GM21529 (cell line): ENCODE measurements at regions not wholly inside any gene's neighbourhood (a gene's known extent, or its start where the extent isn't known, plus 50 kb on each side); places are given as distances from the start of the nearest gene placed in this dataset.
"Not testable (repeated sequence)": the region's sequence is repeated elsewhere in the genome, so short reads cannot be mapped to it uniquely, and the experiment has no call there.

ENCODE experiments used
- ATAC-seq: cut with Tn5 transposase; IDR thresholded peaks from one replicate; pipeline ENCODE4 v1.9.1; 2021; ENCODE audit not compliant: unreplicated experiment

DNA sequence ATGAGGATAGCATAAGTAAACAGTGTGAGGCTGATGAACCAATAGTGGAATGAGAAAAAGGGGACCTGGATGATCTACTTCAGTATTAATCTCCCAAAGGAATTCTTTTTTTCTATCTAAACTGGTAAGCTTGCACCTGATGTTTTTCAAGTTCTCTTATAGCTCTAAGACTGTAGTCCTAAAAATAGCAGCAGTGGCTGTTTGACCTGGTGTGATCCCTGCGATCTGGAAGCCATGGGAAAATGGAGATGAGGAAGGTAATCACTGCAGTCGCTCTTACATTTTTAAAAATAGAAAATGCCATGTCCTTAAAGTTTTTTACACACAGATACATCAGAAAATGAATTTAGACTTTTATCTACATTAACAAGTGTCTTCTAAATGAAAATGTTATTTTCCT is 926.4 kb upstream of the SLC35B3 start:
- no peak for ATAC-seq

DNA sequence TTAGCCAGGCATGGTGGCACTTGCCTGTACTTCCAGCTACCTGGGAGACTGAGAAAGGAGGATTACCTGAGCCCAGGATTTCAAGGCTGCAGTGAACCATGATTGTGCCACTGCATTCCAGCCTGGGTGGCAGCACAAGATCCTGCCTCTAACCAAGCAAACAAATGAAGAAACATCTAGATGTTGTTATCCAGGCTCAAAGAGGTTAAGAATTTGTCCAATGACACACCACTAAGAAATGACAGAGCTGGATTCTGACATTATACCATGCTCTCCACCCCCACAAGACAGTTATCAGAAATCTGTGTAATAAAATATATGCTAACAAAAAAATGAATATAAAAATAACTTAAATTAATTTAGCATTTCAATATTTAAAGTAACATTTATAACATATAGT is 925.5 kb upstream of the SLC35B3 start:
- ATAC-seq = no peak

DNA sequence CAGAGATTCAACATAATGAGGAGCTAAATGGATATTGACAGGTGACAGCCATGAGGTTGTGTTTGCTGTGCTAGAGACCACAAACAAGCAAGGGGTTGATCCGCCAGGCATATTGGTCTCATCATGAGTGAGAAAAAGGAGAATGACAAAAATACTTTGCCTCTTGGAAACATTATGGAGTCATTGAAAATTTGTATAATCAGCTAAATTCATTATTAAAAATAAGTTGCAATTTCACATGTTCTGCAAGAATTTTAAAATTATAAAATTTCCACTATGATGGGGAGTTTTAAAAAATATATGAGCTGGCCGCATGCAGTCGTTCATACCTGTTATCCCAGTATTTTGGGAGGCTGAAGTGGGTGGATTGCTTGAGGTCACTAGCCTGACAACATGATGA is 912.3 kb upstream of the SLC35B3 start:
- ATAC-seq = no peak

DNA sequence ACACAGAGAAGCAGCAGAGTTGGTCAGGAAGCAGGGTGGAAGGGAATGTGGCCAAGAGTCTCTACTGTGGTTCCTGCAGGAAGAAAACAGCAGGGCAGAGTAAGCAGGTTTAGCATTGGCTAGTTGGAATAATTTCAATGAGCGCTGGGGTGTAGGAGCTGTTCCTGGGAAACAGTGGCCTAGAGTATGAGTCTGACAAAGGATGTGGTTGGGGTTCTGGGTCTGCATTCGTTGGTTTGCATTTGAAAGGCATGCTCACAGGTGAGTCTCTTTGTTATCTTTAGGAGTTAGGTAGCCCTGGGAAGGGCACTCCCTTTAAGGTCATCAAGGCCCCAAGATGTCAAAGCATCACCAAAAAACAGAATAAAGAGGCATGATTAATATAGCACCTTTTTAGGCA is 911.6 kb upstream of the SLC35B3 start:
- ATAC-seq = no peak

DNA sequence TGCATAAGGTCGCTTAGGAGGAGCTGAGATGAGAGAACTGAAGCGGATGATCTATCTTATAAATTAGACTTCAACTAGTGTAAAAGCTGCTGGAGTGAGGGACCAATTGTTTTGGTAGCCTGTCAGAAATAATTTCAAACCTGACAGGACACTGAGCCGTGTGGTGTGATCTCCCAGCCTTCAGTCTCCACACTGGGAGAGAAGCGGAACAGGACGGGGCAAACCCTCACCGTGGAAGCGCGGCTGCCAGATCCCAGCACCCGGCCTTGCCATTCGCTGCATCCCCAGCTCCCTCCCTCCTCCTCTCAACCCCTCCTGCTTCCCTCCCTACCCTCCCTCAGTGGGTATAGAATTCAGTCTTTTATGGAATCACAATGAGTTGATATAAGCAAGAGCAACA is 900.1 kb upstream of the SLC35B3 start:
- no peak for ATAC-seq

- ATAC-seq = no peak
Observed at GRCh38 chr6:9334979-9335378, 899.6 kb upstream of the SLC35B3 start.

- ATAC-seq = no peak
Observed at GRCh38 chr6:9332241-9332780, 897.0 kb upstream of the SLC35B3 start.

DNA sequence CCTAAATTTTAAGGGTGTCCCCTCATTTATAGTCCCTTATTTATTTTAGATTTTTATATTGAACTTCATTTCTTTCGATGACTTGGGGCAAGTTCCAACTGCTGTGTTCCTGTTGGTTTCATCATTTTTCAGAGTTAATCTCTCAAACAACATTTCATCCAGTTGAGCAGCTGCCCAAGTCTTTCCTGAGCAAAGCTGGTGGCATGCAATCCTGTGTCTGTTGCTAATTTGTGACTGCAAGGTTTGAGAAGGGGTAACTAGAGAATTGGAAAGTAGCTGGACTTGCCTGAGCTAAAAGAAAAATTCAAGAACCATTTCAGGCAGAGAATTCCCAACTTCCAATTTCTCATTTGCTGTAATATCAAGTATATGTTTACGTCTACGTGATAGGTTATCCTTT is 881.5 kb upstream of the SLC35B3 start:
- no peak for ATAC-seq

- ATAC-seq = no peak
Observed at GRCh38 chr6:9315966-9316650, 880.8 kb upstream of the SLC35B3 start.

GRCh38 chr6:9308284-9308683 is 872.9 kb upstream of the SLC35B3 start:
- ATAC-seq = no peak

GRCh38 chr6:9307786-9308185 is 872.4 kb upstream of the SLC35B3 start:
- ATAC-seq = no peak

DNA sequence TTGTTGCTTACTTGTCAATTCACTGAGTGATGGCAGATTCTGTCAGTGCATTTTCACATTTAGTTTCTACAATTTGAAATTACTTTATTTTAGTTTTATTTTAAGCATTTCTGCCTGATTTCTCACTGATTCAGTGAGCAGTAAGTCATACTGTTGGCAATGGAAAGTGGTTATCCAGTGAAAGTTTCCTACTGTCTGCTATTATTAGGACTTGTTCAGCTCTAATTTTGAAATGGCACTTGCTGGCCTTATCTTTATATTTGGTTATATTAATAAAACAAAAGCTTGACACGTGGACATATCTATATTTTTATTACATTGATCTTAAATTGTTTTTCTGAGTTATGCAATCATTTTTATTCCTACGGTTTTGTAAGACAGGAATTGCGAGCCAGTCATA is 871.8 kb upstream of the SLC35B3 start:
- ATAC-seq = no peak

GRCh38 chr6:9295644-9296043 is 860.3 kb upstream of the SLC35B3 start:
- ATAC-seq = no peak

- ATAC-seq = no peak
Observed at GRCh38 chr6:9292975-9293374, 857.6 kb upstream of the SLC35B3 start.

GRCh38 chr6:9290342-9290741 is 855.0 kb upstream of the SLC35B3 start:
- not testable (repeated sequence) for ATAC-seq

GRCh38 chr6:9272671-9273070 is 837.3 kb upstream of the SLC35B3 start:
- ATAC-seq = no peak

GRCh38 chr6:9266741-9267140 is 831.4 kb upstream of the SLC35B3 start:
- no peak for ATAC-seq

- no peak for ATAC-seq
Observed at GRCh38 chr6:9257215-9257614, 821.9 kb upstream of the SLC35B3 start.

GRCh38 chr6:9254251-9254650 is 818.9 kb upstream of the SLC35B3 start:
- ATAC-seq = no peak

DNA sequence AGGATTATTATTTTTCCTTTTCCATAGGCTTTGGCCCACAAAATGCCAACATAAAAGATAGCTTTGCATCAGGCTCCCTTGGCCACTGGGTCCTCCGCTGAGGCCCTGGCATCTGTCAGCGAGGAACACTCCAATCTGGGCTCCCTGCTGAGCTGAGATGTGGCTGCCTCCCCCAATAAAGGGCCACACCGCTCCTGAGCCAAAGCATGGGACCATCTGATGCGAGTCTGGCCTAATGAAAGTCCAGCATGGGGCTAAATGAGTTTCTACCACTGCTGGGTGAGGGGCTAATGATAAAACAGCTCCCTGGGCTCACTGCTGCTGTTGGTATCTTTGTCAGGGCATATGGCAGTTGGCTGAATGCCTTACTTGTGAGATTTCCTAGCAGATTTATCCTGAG is 817.5 kb upstream of the SLC35B3 start:
- no peak for ATAC-seq

GRCh38 chr6:9250852-9251251 is 815.5 kb upstream of the SLC35B3 start:
- no peak for ATAC-seq

- no peak for ATAC-seq
Observed at GRCh38 chr6:9248133-9248532, 812.8 kb upstream of the SLC35B3 start.

DNA sequence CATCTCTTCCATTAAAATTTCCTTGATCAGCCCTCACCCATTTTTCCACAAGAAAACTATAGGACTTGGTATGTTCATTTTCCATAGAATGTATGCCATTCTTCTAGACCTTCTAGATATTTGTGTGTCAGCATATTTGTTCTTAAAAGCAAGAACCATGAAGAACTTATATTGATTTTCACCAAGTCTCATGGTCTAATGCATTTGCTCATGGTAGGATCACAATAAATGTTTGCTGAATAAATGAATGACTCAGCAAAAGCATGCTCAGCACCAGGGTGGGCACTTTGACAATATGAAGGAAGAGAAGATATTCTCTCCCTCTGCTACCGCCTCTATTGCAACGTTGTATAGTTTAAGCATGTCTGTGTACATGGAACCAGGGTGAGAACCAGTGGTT is 805.5 kb upstream of the SLC35B3 start:
- ATAC-seq = no peak
